CD4-positive, alpha-beta memory T cell (primary cell): ENCODE measurements at regions not wholly inside any gene's neighbourhood (a gene's known extent, or its start where the extent isn't known, plus 50 kb on each side); places are given as distances from the start of the nearest gene placed in this dataset.

Experiments
- CTCF ChIA-PET: fragments of 350-600 bp; sonication (Branson Sonifier 250); formaldehyde crosslinking; loops from one replicate; lab custom pipeline; 2021; ENCODE audit warnings: inconsistent platforms; ENCODE audit not compliant: partially characterized antibody; lab: Charles Lee
- POLR2A ChIA-PET: fragments of 350-600 bp; sonication (Branson Sonifier 250); formaldehyde crosslinking; loops from one replicate; lab custom pipeline; 2021; ENCODE audit not compliant: partially characterized antibody; lab: Charles Lee
- DNase-seq, 5 donors: peaks; one replicate each; pipeline versions ENCODE4 v3.0.0 to v3.0.0-alpha.2; 2020 to 2022; ENCODE audit warnings: mixed read lengths in 1 of 5
- H3K27ac ChIP-seq: one replicate; pipeline ENCODE4 v1.7.0; 2013; ENCODE audit warnings: low read depth, low read length
- H3K27me3 ChIP-seq: 2 replicates; pipeline ENCODE4 v1.7.0; 2013; ENCODE audit warnings: mild to moderate bottlenecking, low read length, moderate library complexity; ENCODE audit not compliant: insufficient read depth
- H3K36me3 ChIP-seq: 2 replicates; pipeline ENCODE4 v1.7.0; 2013; ENCODE audit warnings: mild to moderate bottlenecking, low read length, moderate library complexity; ENCODE audit not compliant: insufficient read depth
- H3K4me1 ChIP-seq: 2 replicates; pipeline ENCODE4 v1.7.0; 2013; ENCODE audit warnings: mild to moderate bottlenecking, low read length, moderate library complexity; ENCODE audit not compliant: insufficient read depth
- H3K4me3 ChIP-seq, 2 donors: one replicate each; pipeline ENCODE4 v1.7.0; 2013; ENCODE audit warnings: low read length in 2 of 2, mild to moderate bottlenecking in 1 of 2
- H3K9me3 ChIP-seq, 2 donors: one replicate each; pipeline ENCODE4 v1.7.0; 2013; ENCODE audit warnings: low read length in 2 of 2, control low read depth in 1 of 2; ENCODE audit not compliant: control insufficient read depth in 1 of 2
- H3K27ac Mint-ChIP-seq, 7 donors: one replicate each; pipeline ENCODE4 v1.8.0; 2020 to 2021; ENCODE audit warnings: mixed read lengths in 7 of 7, mild to moderate bottlenecking in 6 of 7, inconsistent platforms in 3 of 7, moderate library complexity in 3 of 7
- H3K27me3 Mint-ChIP-seq, 2 donors: one replicate each; pipeline ENCODE4 v1.8.0; 2020 to 2021; ENCODE audit warnings: mixed read lengths in 2 of 2
- H3K36me3 Mint-ChIP-seq, 2 donors: one replicate each; pipeline ENCODE4 v1.8.0; 2020 to 2021; ENCODE audit warnings: mixed read lengths in 2 of 2, inconsistent platforms in 1 of 2, mild to moderate bottlenecking in 1 of 2
- H3K4me1 Mint-ChIP-seq, 4 donors: one replicate each; pipeline ENCODE4 v1.8.0; 2020 to 2021; ENCODE audit warnings: mixed read lengths in 4 of 4, mild to moderate bottlenecking in 1 of 4
- H3K4me3 Mint-ChIP-seq, 8 donors: one replicate each; pipeline ENCODE4 v1.8.0; 2020 to 2021; ENCODE audit warnings: mixed read lengths in 8 of 8, mild to moderate bottlenecking in 7 of 8, moderate library complexity in 6 of 8, inconsistent platforms in 3 of 8
- H3K9me3 Mint-ChIP-seq, 8 donors: one replicate each; pipeline ENCODE4 v1.8.0; 2020 to 2021; ENCODE audit warnings: mixed read lengths in 8 of 8, mild to moderate bottlenecking in 5 of 8, inconsistent platforms in 3 of 8, moderate library complexity in 1 of 8
- intact Hi-C: fragments of 100-400 bp; cut with micrococcal nuclease; formaldehyde crosslinking; loops from one replicate; pipeline ENCODE4 v1.15.1; 2023

GRCh38 chr3:191958980-191959671, 498.2 kb downstream of the PYDC2 start:
- no peaks in the 10 kb centered on the region for H3K9me3 ChIP-seq
- no peak for DNase-seq
- H3K27ac Mint-ChIP-seq = no peak overlapping the region
- no peaks in the 10 kb centered on the region for H3K4me1 ChIP-seq
- H3K27me3 ChIP-seq = no peaks in the 10 kb centered on the region
- intact Hi-C loops = no loop called here
- no peak overlapping the region for H3K27ac ChIP-seq
- no peaks in the 10 kb centered on the region for H3K36me3 Mint-ChIP-seq
- no peak overlapping the region for H3K4me3 Mint-ChIP-seq
- no peaks in the 10 kb centered on the region for H3K4me1 Mint-ChIP-seq
- peaks cover 0 to 4% (median 2%) of the 10 kb centered on the region in 8 donors for H3K9me3 Mint-ChIP-seq
- POLR2A ChIA-PET = interaction anchor here (0.7 kb wide), 1 partner anchor 45 kb away, joined by 3 read pairs; no protein-coding TSS in a partner anchor
- no peak overlapping the region for H3K4me3 ChIP-seq
- H3K36me3 ChIP-seq = no peaks in the 10 kb centered on the region
- no peaks in the 10 kb centered on the region for H3K27me3 Mint-ChIP-seq
- CTCF ChIA-PET = no interaction called here

- CTCF ChIA-PET = no interaction called here
- Mint-ChIP-seq H3K27ac (no peak overlapping the region), H3K4me3 (no peak overlapping the region), H3K27me3 (no peaks in the 10 kb centered on the region), H3K9me3 (peaks cover 0 to 4% (median 2%) of the 10 kb centered on the region in 8 donors), H3K4me1 (no peaks in the 10 kb centered on the region), H3K36me3 (no peaks in the 10 kb centered on the region)
- Histone ChIP-seq H3K27me3 (no peaks in the 10 kb centered on the region), H3K9me3 (no peaks in the 10 kb centered on the region), H3K4me3 (no peak overlapping the region), H3K4me1 (no peaks in the 10 kb centered on the region), H3K27ac (no peak overlapping the region), H3K36me3 (no peaks in the 10 kb centered on the region)
- no peak for DNase-seq
- intact Hi-C loops = no loop called here
- POLR2A ChIA-PET = no interaction called here
Measured at GRCh38 chr3:191959876-191960413, 499.0 kb downstream of the PYDC2 start.

- Mint-ChIP-seq H3K4me3 (no peak overlapping the region), H3K36me3 (no peaks in the 10 kb centered on the region), H3K9me3 (peaks cover 0 to 5% (median 2%) of the 10 kb centered on the region in 8 donors), H3K27ac (no peak overlapping the region), H3K4me1 (no peaks in the 10 kb centered on the region), H3K27me3 (no peaks in the 10 kb centered on the region)
- no peaks in the 10 kb centered on the region for H3K9me3 ChIP-seq
- no peaks in the 10 kb centered on the region for H3K36me3 ChIP-seq
- H3K27ac ChIP-seq = no peak overlapping the region
- POLR2A ChIA-PET = no interaction called here
- CTCF ChIA-PET = no interaction called here
- DNase-seq = no peak
- H3K27me3 ChIP-seq = no peaks in the 10 kb centered on the region
- no peaks in the 10 kb centered on the region for H3K4me1 ChIP-seq
- intact Hi-C loops = no loop called here
- no peak overlapping the region for H3K4me3 ChIP-seq
Measured at GRCh38 chr3:191961022-191961421, 500.1 kb downstream of the PYDC2 start.

GRCh38 chr3:191961529-191961928, 500.6 kb downstream of the PYDC2 start:
- no peak overlapping the region for H3K4me3 ChIP-seq
- H3K36me3 Mint-ChIP-seq = no peaks in the 10 kb centered on the region
- no peak overlapping the region for H3K4me3 Mint-ChIP-seq
- no peaks in the 10 kb centered on the region for H3K4me1 Mint-ChIP-seq
- no peaks in the 10 kb centered on the region for H3K36me3 ChIP-seq
- peaks cover 0 to 6% (median 0%) of the 10 kb centered on the region in 8 donors for H3K9me3 Mint-ChIP-seq
- no peak overlapping the region for H3K27ac Mint-ChIP-seq
- no peaks in the 10 kb centered on the region for H3K4me1 ChIP-seq
- H3K27ac ChIP-seq = no peak overlapping the region
- H3K9me3 ChIP-seq = no peaks in the 10 kb centered on the region
- H3K27me3 Mint-ChIP-seq = no peaks in the 10 kb centered on the region
- POLR2A ChIA-PET = no interaction called here
- CTCF ChIA-PET = no interaction called here
- no peaks in the 10 kb centered on the region for H3K27me3 ChIP-seq
- DNase-seq = no peak
- intact Hi-C loops = no loop called here

GRCh38 chr3:191962324-191962723, 501.4 kb downstream of the PYDC2 start:
- no peaks in the 10 kb centered on the region for H3K4me1 ChIP-seq
- H3K27me3 ChIP-seq = no peaks in the 10 kb centered on the region
- Mint-ChIP-seq H3K9me3 (peaks cover 0 to 6% (median 0%) of the 10 kb centered on the region in 8 donors), H3K27me3 (no peaks in the 10 kb centered on the region), H3K4me3 (no peak overlapping the region), H3K4me1 (no peaks in the 10 kb centered on the region), H3K36me3 (no peaks in the 10 kb centered on the region), H3K27ac (no peak overlapping the region)
- no peak for DNase-seq
- no peak overlapping the region for H3K27ac ChIP-seq
- intact Hi-C loops = no loop called here
- no peaks in the 10 kb centered on the region for H3K36me3 ChIP-seq
- CTCF ChIA-PET = no interaction called here
- H3K9me3 ChIP-seq = no peaks in the 10 kb centered on the region
- POLR2A ChIA-PET = no interaction called here
- H3K4me3 ChIP-seq = no peak overlapping the region

DNA sequence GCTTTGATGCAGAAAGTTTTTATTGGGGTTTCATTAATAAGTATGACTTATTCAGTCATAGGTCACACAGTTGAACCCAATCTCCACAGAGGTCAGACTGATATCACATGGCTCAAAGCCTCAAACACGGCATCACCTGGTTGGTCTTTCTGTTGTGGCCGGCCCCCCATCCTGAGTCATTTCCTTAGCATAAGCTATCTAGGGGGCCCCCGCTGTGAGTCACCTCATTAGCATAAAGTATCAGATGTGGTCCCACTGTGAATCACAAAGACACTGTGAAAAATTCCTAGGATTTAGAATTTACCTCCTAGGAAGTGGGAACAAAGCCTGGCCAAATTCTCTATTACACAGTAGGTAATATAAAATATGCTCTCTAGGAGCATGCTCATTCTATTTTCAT, 502.2 kb downstream of the PYDC2 start:
- Mint-ChIP-seq H3K27ac (no peak overlapping the region), H3K4me1 (no peaks in the 10 kb centered on the region), H3K4me3 (no peak overlapping the region), H3K27me3 (no peaks in the 10 kb centered on the region), H3K9me3 (peaks cover 0 to 6% (median 0%) of the 10 kb centered on the region in 8 donors), H3K36me3 (no peaks in the 10 kb centered on the region)
- no peak overlapping the region for H3K4me3 ChIP-seq
- no peak for DNase-seq
- H3K4me1 ChIP-seq = no peaks in the 10 kb centered on the region
- no peaks in the 10 kb centered on the region for H3K27me3 ChIP-seq
- ChIA-PET CTCF (no interaction called here), POLR2A (no interaction called here)
- H3K36me3 ChIP-seq = no peaks in the 10 kb centered on the region
- no peaks in the 10 kb centered on the region for H3K9me3 ChIP-seq
- intact Hi-C loops = no loop called here
- no peak overlapping the region for H3K27ac ChIP-seq

DNA sequence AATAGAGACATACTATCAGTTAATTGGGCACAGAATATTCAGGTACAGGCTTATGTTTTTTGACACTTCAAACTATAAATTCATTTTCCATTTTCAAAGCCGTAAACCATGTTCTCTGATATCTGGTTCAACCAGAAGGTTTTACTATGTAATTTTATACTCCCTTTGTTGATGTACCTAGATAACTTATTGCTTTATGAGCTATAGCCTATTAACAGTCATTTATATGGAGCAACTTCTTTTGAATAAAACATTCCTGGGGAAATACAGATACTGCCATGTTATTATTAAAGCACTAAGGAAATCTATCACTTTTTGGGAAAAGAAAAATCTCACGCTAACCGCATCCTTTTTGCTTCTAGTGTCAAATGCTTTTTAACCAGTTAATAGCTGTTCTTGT, 505.6 kb downstream of the PYDC2 start:
- Mint-ChIP-seq H3K4me3 (no peak overlapping the region), H3K27me3 (no peaks in the 10 kb centered on the region), H3K9me3 (peaks cover 0 to 7% (median 0%) of the 10 kb centered on the region in 8 donors), H3K4me1 (no peaks in the 10 kb centered on the region), H3K36me3 (no peaks in the 10 kb centered on the region), H3K27ac (no peak overlapping the region)
- Histone ChIP-seq H3K27ac (no peak overlapping the region), H3K36me3 (no peaks in the 10 kb centered on the region), H3K4me3 (no peak overlapping the region), H3K27me3 (no peaks in the 10 kb centered on the region), H3K9me3 (no peaks in the 10 kb centered on the region), H3K4me1 (no peaks in the 10 kb centered on the region)
- no peak for DNase-seq
- POLR2A ChIA-PET = no interaction called here
- CTCF ChIA-PET = no interaction called here
- intact Hi-C loops = no loop called here
